ENCODE measurements at regions not wholly inside any gene's neighbourhood (a gene's known extent, or its start where the extent isn't known, plus 50 kb on each side); places are given as distances from the start of the nearest gene placed in this dataset.

DNA sequence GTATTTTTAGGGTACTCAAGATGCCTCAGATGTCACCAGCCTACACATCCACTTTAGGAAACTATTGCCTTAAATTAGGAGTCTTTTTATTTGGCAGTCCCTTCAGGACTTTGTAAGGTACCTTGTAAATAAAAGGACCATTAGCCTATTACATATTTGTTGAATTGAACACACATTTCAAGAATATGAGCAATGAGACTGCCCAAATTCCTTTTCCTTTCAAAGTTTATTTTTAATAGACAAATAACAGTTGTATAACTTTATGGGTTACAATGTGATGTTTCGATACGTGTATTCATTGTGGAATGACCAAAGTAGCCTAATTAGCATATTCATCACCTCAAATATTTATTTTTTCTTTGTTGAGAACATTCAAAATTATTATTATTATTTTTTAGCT, 176.7 kb upstream of the PDZRN3 start:
- no peak for DNase-seq (ENCODE audit: low read depth in 2 of 2)

- no peak for DNase-seq (ENCODE audit: low read depth in 2 of 2)
These were observed 172.6 kb upstream of the PDZRN3 start for GRCh38 chr3:73797311-73797710.

GRCh38 chr3:73796382-73796781, 171.6 kb upstream of the PDZRN3 start:
- no peak for DNase-seq (ENCODE audit: low read depth in 2 of 2)

- no peak for DNase-seq (ENCODE audit: low read depth in 2 of 2)
These were observed 166.6 kb upstream of the PDZRN3 start for GRCh38 chr3:73791356-73791755.

DNA sequence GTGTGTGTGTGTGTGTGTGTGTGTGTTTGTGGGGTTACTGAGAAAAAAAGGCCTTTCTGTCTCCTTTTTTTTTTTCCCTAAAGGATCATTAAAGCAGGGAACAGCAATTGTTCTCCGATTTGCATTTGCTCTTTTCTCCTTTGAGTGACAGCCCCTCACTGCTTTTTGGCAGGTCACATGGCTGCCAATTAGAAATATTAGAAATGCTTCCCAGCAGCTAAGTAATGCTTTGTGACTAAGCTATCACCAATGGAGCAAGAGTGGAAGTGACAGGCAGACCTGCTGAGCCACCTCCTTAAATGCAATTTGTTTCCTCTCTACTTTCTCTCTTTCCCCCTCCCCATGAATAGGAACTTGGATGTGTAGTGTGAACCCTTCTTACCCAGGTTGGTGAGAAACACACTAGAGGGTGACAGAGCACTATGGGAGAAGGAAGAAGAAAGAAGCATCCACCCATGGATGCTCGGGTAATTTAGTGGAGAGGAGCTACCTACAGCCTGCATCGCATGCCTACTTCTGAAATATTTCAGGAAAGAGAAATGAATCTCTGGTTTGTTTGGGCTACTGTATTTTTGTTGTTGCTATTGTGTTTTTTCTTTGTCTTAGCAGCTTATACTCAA, 165.2 kb upstream of the PDZRN3 start:
- no peak for DNase-seq (ENCODE audit: low read depth in 2 of 2)

GRCh38 chr3:73787620-73788019, 162.9 kb upstream of the PDZRN3 start:
- DNase-seq (ENCODE audit: low read depth in 2 of 2), result no peak

- DNase-seq (ENCODE audit: low read depth in 2 of 2), result no peak
These were observed 162.3 kb upstream of the PDZRN3 start for GRCh38 chr3:73786998-73787397.

- DNase-seq (ENCODE audit: low read depth in 2 of 2), result peak; percentile 80 to 85
These were observed 161.6 kb upstream of the PDZRN3 start for GRCh38 chr3:73786321-73786807.

- peak; percentile 26 to 41 for DNase-seq (ENCODE audit: low read depth in 2 of 2)
These were observed 160.1 kb upstream of the PDZRN3 start for GRCh38 chr3:73784686-73785392.

DNA sequence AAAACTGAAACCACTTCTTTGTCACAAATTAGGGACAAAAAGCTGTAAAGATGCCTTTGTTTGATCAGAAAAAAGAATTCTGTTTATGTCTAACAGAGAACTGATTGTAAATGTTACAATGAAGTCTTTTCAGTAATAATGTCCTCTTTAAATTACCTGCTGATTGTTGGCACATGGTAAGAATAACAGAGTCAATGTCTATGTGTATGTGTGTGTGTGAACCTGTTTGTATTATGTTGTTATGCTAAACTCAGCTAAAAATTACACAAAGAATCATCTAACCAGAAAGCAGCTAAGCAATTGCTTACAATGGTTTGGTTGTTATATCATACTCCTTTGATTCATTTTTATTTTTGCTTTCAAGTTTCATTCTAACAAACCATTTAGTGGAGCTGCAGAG, 159.1 kb upstream of the PDZRN3 start:
- DNase-seq (ENCODE audit: low read depth in 2 of 2), result no peak

DNA sequence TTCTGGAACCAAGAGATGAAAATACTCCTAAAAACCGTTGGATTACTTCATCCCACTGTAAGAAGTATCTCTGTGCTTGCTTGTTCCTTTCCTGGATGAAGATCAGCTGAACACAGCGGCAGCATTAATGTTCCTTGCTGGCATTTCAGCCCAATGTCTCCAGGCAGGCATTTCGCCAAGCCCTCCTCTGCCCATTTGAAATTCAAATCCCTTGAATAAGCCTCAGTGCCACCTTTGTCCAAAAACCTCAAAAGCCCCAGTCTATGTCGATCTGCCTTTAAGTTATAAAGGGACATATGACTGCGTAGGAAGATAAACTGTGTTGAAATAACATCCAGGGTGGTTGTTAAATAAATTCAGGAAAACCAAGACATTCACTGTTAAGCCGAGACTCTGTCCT, 156.8 kb upstream of the PDZRN3 start:
- no peak for DNase-seq (ENCODE audit: low read depth in 2 of 2)

DNA sequence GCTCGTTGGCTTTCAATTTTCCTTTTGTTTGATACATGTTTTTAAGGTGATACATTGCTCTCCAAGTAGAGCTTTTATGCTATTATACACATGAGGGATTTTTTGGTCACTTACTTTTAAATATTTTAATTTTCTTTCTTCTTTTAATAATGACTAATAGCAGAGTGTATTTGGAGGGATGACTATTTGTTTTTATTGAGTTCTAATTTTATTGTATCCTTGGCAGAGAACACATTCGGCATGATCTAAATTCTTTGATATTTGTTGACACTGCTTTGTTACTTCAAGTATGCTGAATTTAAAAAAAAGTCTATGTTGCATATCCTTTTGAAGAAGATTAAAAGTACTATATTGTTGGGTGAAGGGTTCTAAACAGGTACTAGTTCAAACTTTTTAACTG, 149.9 kb upstream of the PDZRN3 start:
- DNase-seq (ENCODE audit: low read depth in 2 of 2), result no peak

DNA sequence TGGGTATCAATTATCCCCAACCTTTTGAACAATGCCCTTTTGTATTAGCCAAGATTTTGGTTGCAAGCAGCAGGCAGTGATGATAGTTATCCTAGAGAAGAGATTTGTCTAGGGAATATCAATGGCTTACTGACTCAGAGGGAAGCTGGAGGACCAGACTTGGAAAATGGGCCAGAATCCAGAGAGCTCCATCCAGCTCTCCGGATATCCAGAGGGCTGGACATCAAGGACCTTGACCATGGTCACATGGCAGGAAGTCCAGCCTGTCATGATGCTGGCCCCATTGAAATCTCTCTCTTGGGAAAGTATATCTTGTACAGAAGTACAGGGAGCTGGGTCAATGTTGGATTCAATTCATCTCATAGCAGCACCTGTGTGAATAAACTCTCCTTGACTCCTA, 148.5 kb upstream of the PDZRN3 start:
- DNase-seq (ENCODE audit: low read depth in 2 of 2), result no peak

- no peak for DNase-seq (ENCODE audit: low read depth in 2 of 2)
These were observed 147.5 kb upstream of the PDZRN3 start for GRCh38 chr3:73772076-73772886.

GRCh38 chr3:73768524-73769308, 144.0 kb upstream of the PDZRN3 start:
- DNase-seq (ENCODE audit: low read depth in 2 of 2), result no peak

DNA sequence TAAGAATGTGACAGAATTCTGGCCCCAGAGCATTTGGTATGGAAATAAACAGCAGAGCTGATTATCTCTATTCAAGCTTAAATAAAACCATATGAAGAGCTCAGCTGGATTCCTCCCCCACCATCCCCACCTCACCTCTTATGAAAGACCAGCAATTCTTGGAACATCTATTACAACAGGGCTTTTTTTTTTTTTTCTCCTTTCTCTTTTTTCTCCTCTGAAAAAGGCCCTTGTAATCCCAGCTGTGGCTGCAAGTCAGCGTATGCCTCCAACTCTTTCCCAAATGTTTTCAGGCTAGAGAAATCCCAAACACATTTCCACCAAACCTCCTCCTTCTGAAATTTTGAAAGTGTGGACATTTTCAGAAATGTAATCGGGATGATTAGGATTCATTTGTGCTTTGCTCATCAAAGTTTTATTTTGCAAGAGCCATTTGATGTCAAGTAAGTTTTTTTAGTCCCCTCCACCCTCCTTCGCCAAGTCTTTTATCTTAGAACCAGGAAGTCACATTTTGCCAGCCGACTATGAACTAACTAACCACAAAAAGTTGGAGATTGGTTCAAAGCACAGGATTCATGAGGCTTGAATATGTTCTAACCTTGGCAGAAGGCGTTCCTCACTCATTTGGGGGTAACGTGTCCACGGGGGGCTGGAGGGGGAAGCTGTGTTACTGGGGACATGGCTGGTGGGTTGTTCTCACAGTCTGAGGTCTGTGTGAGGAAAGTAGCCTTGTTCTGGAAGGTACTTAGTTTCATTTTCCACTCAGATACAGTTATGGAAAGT, 142.0 kb upstream of the PDZRN3 start:
- peak; percentile 92 to 93 for DNase-seq (ENCODE audit: low read depth in 2 of 2)

GRCh38 chr3:73765878-73766545, 141.3 kb upstream of the PDZRN3 start:
- DNase-seq (ENCODE audit: low read depth in 2 of 2), result no peak

GRCh38 chr3:73762855-73763254, 138.1 kb upstream of the PDZRN3 start:
- no peak for DNase-seq (ENCODE audit: low read depth in 2 of 2)

DNA sequence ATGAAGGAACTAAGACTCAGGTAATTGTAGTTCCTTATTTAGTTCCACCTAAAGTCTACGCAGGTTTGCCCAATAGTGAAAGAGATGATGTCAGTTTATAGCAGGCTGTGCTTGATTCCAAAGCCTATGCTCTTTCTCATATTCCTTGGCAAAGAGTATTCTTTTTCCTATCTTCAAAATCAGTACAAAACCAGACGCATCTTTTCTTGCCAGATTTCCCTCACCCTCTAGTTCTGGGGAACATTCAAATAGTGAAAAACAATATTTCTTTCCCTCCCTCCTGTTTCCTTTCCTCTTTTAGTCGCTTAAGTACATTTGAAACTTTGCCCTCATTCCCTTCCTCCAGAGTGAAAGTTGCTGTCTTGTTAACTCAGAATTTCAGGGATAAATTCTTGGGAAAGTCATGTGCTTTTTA, 134.6 kb upstream of the PDZRN3 start:
- no peak for DNase-seq (ENCODE audit: low read depth in 2 of 2)

DNA sequence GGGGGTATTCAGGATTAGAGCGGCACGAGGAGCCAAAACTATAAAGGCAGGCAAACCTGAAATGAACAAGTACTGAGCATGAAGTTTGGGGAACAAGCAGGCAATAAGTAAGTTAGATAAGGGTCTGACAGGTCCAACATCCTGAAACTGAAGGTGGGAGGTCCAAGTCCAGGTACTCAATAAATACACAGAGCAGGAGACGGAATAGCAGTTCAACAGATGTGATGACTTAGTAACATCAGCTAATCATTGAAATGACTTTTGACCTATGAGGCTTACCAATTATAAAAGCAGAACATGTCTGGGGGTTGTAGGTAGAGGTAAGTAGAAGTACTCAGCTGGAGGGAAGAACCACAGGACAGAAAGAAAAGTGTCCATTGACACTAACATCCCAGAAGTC, 132.8 kb upstream of the PDZRN3 start:
- DNase-seq (ENCODE audit: low read depth in 2 of 2), result no peak

DNA sequence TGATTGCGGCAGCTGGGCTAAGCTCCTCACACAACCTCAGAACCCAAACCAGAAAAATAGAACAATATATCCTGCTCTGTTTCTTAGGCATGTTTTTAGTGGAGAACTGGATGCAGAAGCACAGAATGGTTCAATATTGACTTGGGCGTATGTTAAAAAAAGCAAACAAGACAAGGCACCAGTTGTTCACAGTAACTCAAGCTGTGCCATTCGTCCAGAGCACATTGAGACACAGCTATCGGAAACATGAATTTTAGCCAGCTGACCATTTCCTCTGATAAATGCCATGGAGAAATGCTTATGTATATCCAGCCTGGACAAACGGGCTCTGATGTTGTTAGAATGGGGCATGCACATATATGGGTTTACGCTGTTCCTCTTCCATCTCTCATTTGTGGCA, 129.2 kb upstream of the PDZRN3 start:
- DNase-seq (ENCODE audit: low read depth in 2 of 2), result no peak

Data from fibroblast of skin of left biceps (primary cell).